Transverse colon (tissue), 4 donors: ENCODE measurements at regions not wholly inside any gene's neighbourhood (a gene's known extent, or its start where the extent isn't known, plus 50 kb on each side); places are given as distances from the start of the nearest gene placed in this dataset.

ENCODE experiments used
- CTCF ChIP-seq, 5 experiments: fragments of 200-600 bp in 3 of 5; fragments of 450-650 bp in 2 of 5; sonication (generic) in 3 of 5; IDR thresholded peaks; 1 replicate in 2 of 5; 2 replicates in 3 of 5; pipeline ENCODE4 v1.5.1; 2016 to 2017; ENCODE audit warnings: antibody characterized with exemption in 5 of 5, inconsistent platforms in 3 of 5, mild to moderate bottlenecking in 2 of 5, moderate library complexity in 1 of 5
- POLR2A ChIP-seq: fragments of 450-650 bp; IDR thresholded peaks from one replicate; pipeline ENCODE4 v1.6.1; 2016; ENCODE audit warnings: antibody characterized with exemption, mild to moderate bottlenecking, moderate library complexity
- POLR2AphosphoS5 ChIP-seq, 3 donors: sonication (generic); formaldehyde crosslinking; IDR thresholded peaks; one replicate each; pipeline ENCODE4 v1.6.1; 2016; ENCODE audit warnings: antibody characterized with exemption in 3 of 3

- TF ChIP-seq CTCF (IDR thresholded peaks at IDR 0.05) (no peak), POLR2A (no peak), POLR2AphosphoS5 (IDR thresholded peaks at IDR 0.05) (no peak)
These were observed 543.4 kb downstream of the IRS1 start for GRCh38 chr2:226256237-226256636.
